H9 (cell line): ENCODE measurements at regions not wholly inside any gene's neighbourhood (a gene's known extent, or its start where the extent isn't known, plus 50 kb on each side); places are given as distances from the start of the nearest gene placed in this dataset.

Source experiments
- DNase-seq: peaks from one replicate; pipeline ENCODE4 v3.0.0-alpha.2; 2017
- H2AFZ ChIP-seq: one replicate; pipeline ENCODE4 v1.6.1; 2013; ENCODE audit warnings: mild to moderate bottlenecking, low read length, control low read depth, moderate library complexity
- H2AK5ac ChIP-seq: 2 replicates; pipeline ENCODE4 v1.6.1; 2013; ENCODE audit warnings: low read length, control low read depth, mixed read lengths; ENCODE audit not compliant: insufficient read length
- H2BK120ac ChIP-seq: one replicate; pipeline ENCODE4 v1.6.1; 2013; ENCODE audit warnings: low read depth, mild to moderate bottlenecking, low read length, control low read depth, inconsistent platforms; ENCODE audit not compliant: poor library complexity, severe bottlenecking
- H2BK12ac ChIP-seq: 2 replicates; pipeline ENCODE4 v1.6.1; 2013; ENCODE audit warnings: low read length, control low read depth, mixed read lengths, low read depth; ENCODE audit not compliant: insufficient read length
- H2BK15ac ChIP-seq: 2 replicates; pipeline ENCODE4 v1.6.1; 2013; ENCODE audit warnings: low read depth, low read length, control low read depth
- H2BK20ac ChIP-seq: one replicate; pipeline ENCODE4 v1.6.1; 2013; ENCODE audit warnings: low read depth, mild to moderate bottlenecking, low read length, control low read depth, inconsistent platforms; ENCODE audit not compliant: poor library complexity, severe bottlenecking
- H2BK5ac ChIP-seq: 2 replicates; pipeline ENCODE4 v1.6.1; 2013; ENCODE audit warnings: low read length, control low read depth, mixed read lengths; ENCODE audit not compliant: insufficient read length
- H3K14ac ChIP-seq: 2 replicates; pipeline ENCODE4 v1.6.1; 2013; ENCODE audit warnings: low read length, control low read depth; ENCODE audit not compliant: insufficient read depth
- H3K18ac ChIP-seq: 2 replicates; pipeline ENCODE4 v1.6.1; 2013; ENCODE audit warnings: low read depth, mild to moderate bottlenecking, mixed read lengths, low read length, control low read depth; ENCODE audit not compliant: insufficient read length
- H3K23ac ChIP-seq: 2 replicates; pipeline ENCODE4 v1.6.1; 2013; ENCODE audit warnings: low read length, control low read depth, mixed read lengths, low read depth; ENCODE audit not compliant: insufficient read length
- H3K23me2 ChIP-seq: 2 replicates; pipeline ENCODE4 v1.6.1; 2013; ENCODE audit warnings: low read depth, mild to moderate bottlenecking, mixed read lengths, low read length, control low read depth; ENCODE audit not compliant: insufficient read length, poor library complexity, severe bottlenecking
- H3K27ac ChIP-seq: 2 replicates; pipeline ENCODE4 v1.5.1; 2013; ENCODE audit warnings: low read length, control low read depth, mixed read lengths, low read depth; ENCODE audit not compliant: insufficient read length
- H3K27me3 ChIP-seq: 2 replicates; pipeline ENCODE4 v1.6.1; 2013; ENCODE audit warnings: low read length, control low read depth, inconsistent platforms; ENCODE audit not compliant: insufficient read depth
- H3K4ac ChIP-seq: 2 replicates; pipeline ENCODE4 v1.6.1; 2013; ENCODE audit warnings: low read depth, mild to moderate bottlenecking, control low read depth, inconsistent platforms, low read length, moderate library complexity
- H3K4me1 ChIP-seq: 2 replicates; pipeline ENCODE4 v1.6.1; 2013; ENCODE audit warnings: low read length, control low read depth, inconsistent platforms; ENCODE audit not compliant: insufficient read depth
- H3K4me2 ChIP-seq: 2 replicates; pipeline ENCODE4 v1.6.1; 2013; ENCODE audit warnings: low read length, control low read depth, mixed read lengths; ENCODE audit not compliant: insufficient read length, insufficient read depth
- H3K56ac ChIP-seq: 2 replicates; pipeline ENCODE4 v1.6.1; 2013; ENCODE audit warnings: low read depth, mild to moderate bottlenecking, mixed read lengths, low read length, control low read depth; ENCODE audit not compliant: insufficient read length
- H3K79me1 ChIP-seq: 2 replicates; pipeline ENCODE4 v1.6.1; 2013; ENCODE audit warnings: low read depth, mild to moderate bottlenecking, moderate library complexity, low read length, control low read depth, inconsistent platforms; ENCODE audit not compliant: insufficient read depth, poor library complexity, severe bottlenecking
- H3K79me2 ChIP-seq: 2 replicates; pipeline ENCODE4 v1.6.1; 2013; ENCODE audit warnings: low read length, control low read depth, inconsistent platforms; ENCODE audit not compliant: insufficient read depth
- H3K9ac ChIP-seq: 2 replicates; pipeline ENCODE4 v1.6.1; 2013; ENCODE audit warnings: low read length, control low read depth, mixed read lengths; ENCODE audit not compliant: insufficient read length; ENCODE audit errors: extremely low read depth
- H3K9me3 ChIP-seq: one replicate; pipeline ENCODE4 v1.6.1; 2013; ENCODE audit warnings: low read depth, low read length, inconsistent platforms; ENCODE audit not compliant: control insufficient read depth
- H3T11ph ChIP-seq: one replicate; pipeline ENCODE4 v1.6.1; 2013; ENCODE audit warnings: mild to moderate bottlenecking, low read length, control low read depth, inconsistent platforms
- H4K20me1 ChIP-seq: one replicate; pipeline ENCODE4 v1.6.1; 2013; ENCODE audit not compliant: control insufficient read depth, insufficient read length, insufficient read depth
- H4K5ac ChIP-seq: 2 replicates; pipeline ENCODE4 v1.6.1; 2013; ENCODE audit warnings: low read depth, mild to moderate bottlenecking, mixed read lengths, low read length, control low read depth; ENCODE audit not compliant: insufficient read length
- H4K8ac ChIP-seq: replicated peaks from 2 replicates; pipeline ENCODE4 v1.6.1; 2013; ENCODE audit warnings: low read length, control low read depth, mixed read lengths, low read depth; ENCODE audit not compliant: insufficient read length
- H4K91ac ChIP-seq: 2 replicates; pipeline ENCODE4 v1.6.1; 2013; ENCODE audit warnings: low read depth, mild to moderate bottlenecking, moderate library complexity, mixed read lengths, low read length, control low read depth; ENCODE audit not compliant: insufficient read length
- H3K27ac Mint-ChIP-seq, 3 experiments: 2 replicates in 2 of 3; 3 replicates in 1 of 3; pipeline ENCODE4 v1.8.0; 2020 to 2021; ENCODE audit warnings: mixed read lengths in 3 of 3, mild to moderate bottlenecking in 1 of 3, moderate library complexity in 1 of 3
- H3K27me3 Mint-ChIP-seq: 2 replicates; pipeline ENCODE4 v1.8.0; 2021; ENCODE audit warnings: low read depth, mild to moderate bottlenecking, moderate library complexity, mixed read lengths
- H3K36me3 Mint-ChIP-seq, 3 experiments: 2 replicates in 2 of 3; 3 replicates in 1 of 3; pipeline ENCODE4 v1.8.0; 2020 to 2021; ENCODE audit warnings: low read depth in 3 of 3, mixed read lengths in 3 of 3; ENCODE audit not compliant: insufficient read depth in 1 of 3
- H3K4me1 Mint-ChIP-seq, 2 experiments: 2 replicates each; pipeline ENCODE4 v1.8.0; 2020; ENCODE audit warnings: mixed read lengths in 2 of 2
- H3K4me3 Mint-ChIP-seq, 2 experiments: 2 replicates in 1 of 2; 3 replicates in 1 of 2; pipeline ENCODE4 v1.8.0; 2020 to 2021; ENCODE audit warnings: mild to moderate bottlenecking in 2 of 2, mixed read lengths in 2 of 2, moderate library complexity in 1 of 2
- H3K9me3 Mint-ChIP-seq, 2 experiments: 2 replicates in 1 of 2; 3 replicates in 1 of 2; pipeline ENCODE4 v1.8.0; 2020; ENCODE audit warnings: mild to moderate bottlenecking in 2 of 2, mixed read lengths in 2 of 2, moderate library complexity in 1 of 2
- CTCF ChIP-seq: fragments of 200-600 bp; sonication (generic); conservative IDR thresholded peaks from 3 replicates; pipeline ENCODE4 v1.8.0; 2021; ENCODE audit warnings: antibody characterized with exemption, mild to moderate bottlenecking
- WGBS: extraction: QIAGEN DNeasy Blood & Tissue Kit; methylation state at CpG from one replicate; pipeline ENCODE4 v1.1.7; 2013; ENCODE audit warnings: missing lambda C conversion rate, low lambda C conversion rate, mixed read lengths; ENCODE audit not compliant: insufficient read length; ENCODE audit errors: extremely low coverage; 5-methylcytosine and 5-hydroxymethylcytosine counted together

DNA sequence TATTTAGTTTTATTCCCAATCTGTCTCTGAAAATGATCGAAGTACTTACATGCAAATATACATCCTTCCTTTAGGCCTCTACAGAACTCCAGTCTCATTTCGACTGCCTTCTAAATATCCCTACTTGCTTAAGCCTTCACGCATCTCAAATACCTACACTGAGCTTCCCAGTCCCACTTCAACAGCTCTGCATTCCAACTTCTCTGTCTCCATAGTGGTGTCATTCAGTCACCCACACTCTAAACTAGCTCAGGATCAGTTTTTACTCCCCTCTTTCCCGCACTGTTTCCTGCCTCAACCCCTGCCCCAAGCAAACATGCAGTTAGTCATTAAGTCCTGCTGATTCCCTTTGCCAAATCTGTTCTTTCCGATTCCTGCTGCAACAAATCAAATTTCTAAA is 91.8 kb upstream of the PREP start:
- Mint-ChIP-seq H3K27me3 (no peaks in the 10 kb centered on the region), H3K4me1 (peaks cover 7 to 9% of the 10 kb centered on the region in 2 experiments), H3K9me3 (no peaks in the 10 kb centered on the region), H3K36me3 (no peaks in the 10 kb centered on the region), H3K27ac (no peak overlapping the region), H3K4me3 (no peak overlapping the region)
- Histone ChIP-seq H2AFZ (no peak overlapping the region), H2BK15ac (no peak overlapping the region), H3K23ac (no peak overlapping the region), H3K56ac (no peak overlapping the region), H2BK12ac (no peak overlapping the region), H3K4me1 (no peaks in the 10 kb centered on the region), H2BK5ac (no peak overlapping the region), H3K23me2 (no peaks in the 10 kb centered on the region), H3K79me1 (no peaks in the 10 kb centered on the region), H2AK5ac (no peak overlapping the region), H4K20me1 (no peaks in the 10 kb centered on the region), H3K14ac (no peak overlapping the region), H3K18ac (no peak overlapping the region), H2BK120ac (no peak overlapping the region), H3K9ac (no peak overlapping the region), H4K5ac (no peak overlapping the region), H3K27me3 (no peaks in the 10 kb centered on the region), H3K9me3 (no peaks in the 10 kb centered on the region), H3K4ac (no peak overlapping the region), H3T11ph (no peak overlapping the region), H3K27ac (no peak overlapping the region), H3K4me2 (no peak overlapping the region), H2BK20ac (no peak overlapping the region), H3K79me2 (no peaks in the 10 kb centered on the region), H4K8ac (no peak overlapping the region), H4K91ac (no peak overlapping the region)
- WGBS = no CpG with 5 or more reads among the region's 5 CpGs
- DNase-seq = no peak
- TF ChIP-seq CTCF = no peak
